ENCODE measurements at regions not wholly inside any gene's neighbourhood (a gene's known extent, or its start where the extent isn't known, plus 50 kb on each side); places are given as distances from the start of the nearest gene placed in this dataset.

DNA sequence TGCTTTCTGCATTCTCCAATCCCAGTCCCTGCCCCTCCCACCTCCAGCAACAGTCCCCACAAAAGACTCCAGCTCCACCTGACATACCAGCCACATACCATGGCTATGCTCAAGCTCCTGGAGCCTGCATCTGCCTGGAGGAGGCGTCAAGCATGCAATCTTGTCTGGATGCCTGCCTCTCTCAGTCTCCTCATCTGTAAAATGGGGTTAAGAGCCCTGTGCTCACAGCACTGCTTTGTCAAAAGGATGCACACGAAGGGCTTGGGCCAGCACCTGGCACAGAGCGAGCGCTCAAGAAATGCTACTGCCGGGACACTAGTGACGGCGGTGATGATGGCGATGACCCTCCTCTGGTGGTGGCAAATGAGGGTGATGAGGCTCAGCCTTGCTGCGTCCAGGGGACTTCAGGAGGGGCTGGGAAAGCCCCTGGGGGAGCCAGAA is 202.9 kb upstream of the IER5L start:
- H3K9me3 ChIP-seq = no peaks in the 10 kb centered on the region
- 91 to 97% methylated on average over 9 of the region's 9 CpGs for WGBS, 2 donors
- H3K36me3 ChIP-seq = no peaks in the 10 kb centered on the region
- H3K27ac ChIP-seq = no peak overlapping the region
- H3K4me1 ChIP-seq = peaks cover 0 to 19% (median 15%) of the 10 kb centered on the region in 4 donors
- no peaks in the 10 kb centered on the region for H3K27me3 ChIP-seq
- DNase-seq (ENCODE audit: low spot score in 2 of 2) = no peak
- no peak overlapping the region for H3K4me3 ChIP-seq
- no peak for TF ChIP-seq POLR2A (IDR thresholded peaks at IDR 0.05)
- TF ChIP-seq EP300 (IDR thresholded peaks at IDR 0.05) = no peak
- TF ChIP-seq, protein P1, sequence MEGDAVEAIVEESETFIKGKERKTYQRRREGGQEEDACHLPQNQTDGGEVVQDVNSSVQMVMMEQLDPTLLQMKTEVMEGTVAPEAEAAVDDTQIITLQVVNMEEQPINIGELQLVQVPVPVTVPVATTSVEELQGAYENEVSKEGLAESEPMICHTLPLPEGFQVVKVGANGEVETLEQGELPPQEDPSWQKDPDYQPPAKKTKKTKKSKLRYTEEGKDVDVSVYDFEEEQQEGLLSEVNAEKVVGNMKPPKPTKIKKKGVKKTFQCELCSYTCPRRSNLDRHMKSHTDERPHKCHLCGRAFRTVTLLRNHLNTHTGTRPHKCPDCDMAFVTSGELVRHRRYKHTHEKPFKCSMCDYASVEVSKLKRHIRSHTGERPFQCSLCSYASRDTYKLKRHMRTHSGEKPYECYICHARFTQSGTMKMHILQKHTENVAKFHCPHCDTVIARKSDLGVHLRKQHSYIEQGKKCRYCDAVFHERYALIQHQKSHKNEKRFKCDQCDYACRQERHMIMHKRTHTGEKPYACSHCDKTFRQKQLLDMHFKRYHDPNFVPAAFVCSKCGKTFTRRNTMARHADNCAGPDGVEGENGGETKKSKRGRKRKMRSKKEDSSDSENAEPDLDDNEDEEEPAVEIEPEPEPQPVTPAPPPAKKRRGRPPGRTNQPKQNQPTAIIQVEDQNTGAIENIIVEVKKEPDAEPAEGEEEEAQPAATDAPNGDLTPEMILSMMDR (IDR thresholded peaks at IDR 0.05) = no peak

DNA sequence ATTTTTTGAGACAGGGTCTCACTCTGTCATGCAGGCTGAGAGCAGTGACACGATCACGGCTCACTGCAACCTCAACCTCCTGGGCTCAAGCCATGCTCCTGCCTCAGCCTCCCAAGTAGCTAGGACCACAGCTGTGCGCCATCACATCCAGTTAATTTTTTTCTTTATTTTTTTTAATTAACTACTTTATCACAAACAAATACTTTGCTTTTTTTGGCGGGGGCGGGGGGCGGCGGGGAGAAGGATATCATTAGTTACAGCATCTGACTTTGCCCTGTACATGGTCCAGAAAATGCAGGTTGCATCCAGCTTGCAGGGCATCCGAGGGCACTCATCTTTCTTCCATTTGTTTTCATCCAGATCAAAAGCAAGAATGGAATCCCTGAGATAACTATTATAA is 201.8 kb upstream of the IER5L start:
- H3K27ac ChIP-seq = no peak overlapping the region
- H3K4me1 ChIP-seq = peaks cover 0 to 19% (median 15%) of the 10 kb centered on the region in 4 donors
- H3K4me3 ChIP-seq = no peak overlapping the region
- H3K9me3 ChIP-seq = no peaks in the 10 kb centered on the region
- no peaks in the 10 kb centered on the region for H3K27me3 ChIP-seq
- no peaks in the 10 kb centered on the region for H3K36me3 ChIP-seq
- no peak for DNase-seq (ENCODE audit: low spot score in 2 of 2)
- 84 to 90% methylated on average over 8 of the region's 8 CpGs for WGBS, 2 donors
- TF ChIP-seq, protein P1 (IDR thresholded peaks at IDR 0.05) = no peak
- no peak for TF ChIP-seq EP300 (IDR thresholded peaks at IDR 0.05)
- TF ChIP-seq POLR2A (IDR thresholded peaks at IDR 0.05) = no peak

DNA sequence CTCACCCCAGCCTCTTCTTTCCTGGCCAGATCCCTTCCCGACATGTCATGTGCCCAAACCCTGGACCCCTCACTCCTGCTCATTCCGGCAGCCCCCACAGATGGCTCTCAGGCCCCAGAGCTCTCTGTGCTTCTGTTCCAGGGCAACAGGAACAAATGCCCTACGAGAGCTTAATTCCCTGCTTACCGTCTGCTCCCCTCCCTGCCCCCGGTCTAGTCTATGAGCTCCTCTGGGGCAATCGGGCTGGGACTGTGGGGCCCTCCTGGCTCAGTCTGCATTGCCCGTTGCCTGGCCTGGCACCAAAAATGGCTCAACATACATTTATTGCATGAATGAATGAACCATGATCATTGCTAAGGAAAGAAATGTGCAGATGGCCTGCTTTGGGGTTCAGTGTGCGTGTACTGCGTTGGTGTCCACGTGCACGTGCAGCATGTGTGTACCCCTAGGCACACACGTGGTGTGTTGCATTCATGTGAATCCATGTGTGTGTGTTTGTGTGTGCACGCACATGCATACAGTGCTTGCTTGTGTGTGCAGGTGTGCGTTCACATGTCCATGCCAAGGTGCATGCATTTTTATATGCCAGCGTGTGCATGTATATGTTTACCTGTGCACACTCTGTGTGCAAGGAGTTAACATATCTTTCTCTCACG is 201.2 kb upstream of the IER5L start:
- Histone ChIP-seq H3K27ac (no peak overlapping the region), H3K4me1 (peaks cover 0 to 19% (median 15%) of the 10 kb centered on the region in 4 donors), H3K9me3 (no peaks in the 10 kb centered on the region), H3K4me3 (no peak overlapping the region), H3K36me3 (no peaks in the 10 kb centered on the region), H3K27me3 (no peaks in the 10 kb centered on the region)
- 86 to 89% methylated on average over 16 of the region's 16 CpGs for WGBS, 2 donors
- TF ChIP-seq EP300 (IDR thresholded peaks at IDR 0.05) (no peak), POLR2A (IDR thresholded peaks at IDR 0.05) (no peak)
- TF ChIP-seq, protein P1 (IDR thresholded peaks at IDR 0.05) = no peak
- no peak for DNase-seq (ENCODE audit: low spot score in 2 of 2)

DNA sequence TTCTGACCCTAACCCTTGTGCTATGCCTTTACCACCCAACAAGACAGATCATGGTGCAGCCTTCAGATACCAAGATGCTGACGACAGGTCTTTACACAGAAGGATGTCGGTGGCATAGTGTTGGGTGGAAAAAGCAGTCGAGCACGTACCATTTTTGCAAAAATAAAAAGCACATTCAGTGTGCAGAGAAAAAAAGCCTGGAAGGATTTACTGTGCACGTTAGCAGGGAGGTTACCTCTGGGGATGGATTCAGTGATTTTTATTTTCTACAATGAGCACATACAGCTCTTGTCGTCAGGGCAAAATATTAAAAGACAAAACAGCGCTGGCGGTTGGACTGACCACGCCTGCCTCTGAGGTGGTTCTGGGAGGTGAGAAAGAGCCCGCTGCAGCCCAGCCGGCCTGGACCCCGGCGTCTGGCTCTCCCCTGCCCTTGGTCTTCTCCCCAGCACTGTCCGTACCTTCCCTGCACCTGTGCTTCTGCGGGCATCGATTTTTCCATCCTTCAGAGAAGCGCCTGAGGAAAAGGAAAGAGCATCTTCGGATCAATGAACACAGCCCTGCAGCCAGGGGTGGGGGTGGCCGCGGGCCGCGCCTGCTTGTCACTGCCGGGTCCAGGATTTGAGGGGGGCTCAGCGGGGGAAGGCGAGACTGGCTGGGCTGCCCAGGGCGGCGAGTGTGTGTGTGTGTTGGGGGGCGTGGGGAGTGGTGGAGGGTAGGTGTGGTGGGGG is 200.0 kb upstream of the IER5L start:
- TF ChIP-seq EP300 (IDR thresholded peaks at IDR 0.05) = no peak
- TF ChIP-seq, protein P1 (IDR thresholded peaks at IDR 0.05) = no peak
- TF ChIP-seq POLR2A (IDR thresholded peaks at IDR 0.05) = no peak
- no peaks in the 10 kb centered on the region for H3K27me3 ChIP-seq
- WGBS, 2 donors = 56 to 67% methylated on average over 28 of the region's 28 CpGs
- H3K27ac ChIP-seq = no peak overlapping the region
- H3K9me3 ChIP-seq = no peaks in the 10 kb centered on the region
- DNase-seq (ENCODE audit: low spot score in 2 of 2) = no peak
- no peak overlapping the region for H3K4me3 ChIP-seq
- H3K4me1 ChIP-seq = peaks cover 0 to 12% (median 10%) of the 10 kb centered on the region in 4 donors
- H3K36me3 ChIP-seq = no peaks in the 10 kb centered on the region

DNA sequence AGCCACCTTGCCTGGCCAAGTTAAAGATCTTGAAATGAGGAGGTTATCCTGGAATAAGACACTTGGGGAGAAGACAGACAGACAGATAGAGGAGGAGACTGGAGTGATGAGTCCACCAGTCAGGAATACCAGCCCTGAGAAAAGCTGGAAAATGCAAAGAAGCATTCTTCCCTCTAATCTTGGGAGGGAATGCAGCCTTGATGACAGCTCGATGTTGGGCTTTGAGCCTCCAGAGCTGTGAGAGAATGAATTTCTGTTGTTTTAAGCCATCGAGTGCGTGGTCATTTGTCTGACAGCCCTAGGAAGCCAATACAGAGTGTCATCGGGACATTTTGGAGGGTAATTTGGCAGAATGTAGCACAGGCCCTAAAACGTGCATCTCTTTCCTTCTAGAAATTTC is 199.1 kb upstream of the IER5L start:
- TF ChIP-seq POLR2A (IDR thresholded peaks at IDR 0.05) = no peak
- TF ChIP-seq EP300 (IDR thresholded peaks at IDR 0.05) = no peak
- TF ChIP-seq, protein P1 (IDR thresholded peaks at IDR 0.05) = no peak
- Histone ChIP-seq H3K36me3 (no peaks in the 10 kb centered on the region), H3K9me3 (no peaks in the 10 kb centered on the region), H3K27me3 (no peaks in the 10 kb centered on the region), H3K27ac (no peak overlapping the region), H3K4me1 (peaks cover 0 to 2% (median 1%) of the 10 kb centered on the region in 4 donors), H3K4me3 (no peak overlapping the region)
- DNase-seq (ENCODE audit: low spot score in 2 of 2) = no peak
- 66 to 71% methylated on average over 5 of the region's 5 CpGs for WGBS, 2 donors
